CD4-positive, alpha-beta T cell (primary cell): ENCODE measurements at regions not wholly inside any gene's neighbourhood (a gene's known extent, or its start where the extent isn't known, plus 50 kb on each side); places are given as distances from the start of the nearest gene placed in this dataset.
A peak's percentile ranks its signal among the peaks of the same experiment; 100 is the strongest.

ENCODE experiments used
- ATAC-seq: fragments of 200-7000 bp; cut with Tn5 transposase; one replicate; pipeline ENCODE4 v1.10.0; 2022; ENCODE audit warnings: mild to moderate bottlenecking; ENCODE audit not compliant: poor library complexity
- CTCF ChIA-PET: fragments of 350-600 bp; sonication (Branson Sonifier 250); formaldehyde crosslinking; loops from one replicate; lab custom pipeline; 2021; ENCODE audit warnings: antibody characterized with exemption, inconsistent platforms; lab: Charles Lee
- POLR2A ChIA-PET: fragments of 350-600 bp; sonication (Branson Sonifier 250); formaldehyde crosslinking; loops from one replicate; lab custom pipeline; 2021; ENCODE audit warnings: antibody characterized with exemption, inconsistent platforms; lab: Charles Lee
- DNase-seq, 14 experiments: peaks; one replicate each; pipeline ENCODE4 v3.0.0-alpha.2; 2013 to 2020; ENCODE audit warnings: mixed read lengths in 2 of 14
- H3K27ac ChIP-seq, 2 donors: one replicate each; pipeline versions ENCODE4 v1.5.1 to v1.7.0; 2013; ENCODE audit warnings: low read length in 2 of 2, low read depth in 1 of 2, mild to moderate bottlenecking in 1 of 2
- H3K27me3 ChIP-seq, 2 experiments: 1 replicate in 1 of 2; 2 replicates in 1 of 2; pipeline versions ENCODE4 v1.6.1 to v1.7.0; 2013; ENCODE audit warnings: low read length in 2 of 2, control low read depth in 1 of 2, mild to moderate bottlenecking in 1 of 2, moderate library complexity in 1 of 2; ENCODE audit not compliant: insufficient read depth in 2 of 2, control insufficient read depth in 1 of 2
- H3K36me3 ChIP-seq: one replicate; pipeline ENCODE4 v1.6.1; 2013; ENCODE audit warnings: low read length, control low read depth; ENCODE audit not compliant: insufficient read depth
- H3K4me1 ChIP-seq: one replicate; pipeline ENCODE4 v1.6.1; 2013; ENCODE audit warnings: low read length, control low read depth; ENCODE audit not compliant: insufficient read depth
- H3K4me3 ChIP-seq: one replicate; pipeline ENCODE4 v1.5.1; 2013; ENCODE audit warnings: mild to moderate bottlenecking, low read length, moderate library complexity
- H3K9me3 ChIP-seq, 2 experiments: 1 replicate in 1 of 2; 2 replicates in 1 of 2; pipeline versions ENCODE4 v1.6.1 to v1.7.0; 2013; ENCODE audit warnings: low read length in 2 of 2, mild to moderate bottlenecking in 2 of 2, control low read depth in 1 of 2, moderate library complexity in 1 of 2; ENCODE audit not compliant: control insufficient read depth in 1 of 2, insufficient read depth in 1 of 2
- H3K27ac Mint-ChIP-seq: one replicate; pipeline ENCODE4 v1.8.0; 2020; ENCODE audit warnings: mixed read lengths
- H3K27me3 Mint-ChIP-seq: one replicate; pipeline ENCODE4 v1.8.0; 2021; ENCODE audit warnings: mixed read lengths
- H3K36me3 Mint-ChIP-seq: one replicate; pipeline ENCODE4 v1.8.0; 2021; ENCODE audit warnings: low read depth, mixed read lengths
- H3K4me1 Mint-ChIP-seq: one replicate; pipeline ENCODE4 v1.8.0; 2021; ENCODE audit warnings: low read depth, mixed read lengths
- H3K4me3 Mint-ChIP-seq: one replicate; pipeline ENCODE4 v1.8.0; 2020; ENCODE audit warnings: mild to moderate bottlenecking, mixed read lengths
- H3K9me3 Mint-ChIP-seq: one replicate; pipeline ENCODE4 v1.8.0; 2020; ENCODE audit warnings: mixed read lengths
- intact Hi-C, 2 experiments: fragments of 100-400 bp; cut with DNase I in 1 of 2; cut with micrococcal nuclease in 1 of 2; formaldehyde crosslinking; loops; one replicate each; pipeline versions ENCODE4 v1.15.1 to v1.9.0; 2023 to 2025; cut with DNase I, micrococcal nuclease
- TF ChIP-seq, protein P1 (sequence below): fragments of 200-600 bp; IDR thresholded peaks from one replicate; pipeline ENCODE4 v1.8.0; 2022; ENCODE audit warnings: antibody characterized with exemption, mild to moderate bottlenecking

DNA sequence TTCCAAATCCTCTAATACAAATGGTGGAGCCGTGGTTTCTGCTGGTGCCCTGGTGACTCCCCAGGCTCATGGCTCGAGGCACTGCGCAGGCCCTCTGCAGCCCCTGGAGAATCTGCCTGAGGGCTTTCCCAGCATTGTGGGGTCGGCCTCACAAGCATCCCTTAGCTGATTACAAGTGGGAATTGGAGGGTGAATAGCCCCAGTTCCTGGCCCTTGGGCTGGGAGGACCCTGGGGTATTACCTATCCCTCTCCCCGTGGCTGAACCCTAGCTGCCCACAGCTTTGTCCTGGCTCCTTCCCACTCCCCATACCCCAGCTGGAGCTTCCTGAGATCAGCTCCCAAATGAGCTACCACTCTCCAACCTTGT lies 212.2 kb upstream of the CST7 start:
- no peaks in the 10 kb centered on the region for H3K9me3 ChIP-seq
- POLR2A ChIA-PET: no interaction called here
- no peaks in the 10 kb centered on the region for H3K4me1 ChIP-seq
- no peak overlapping the region for H3K27ac Mint-ChIP-seq
- H3K4me1 Mint-ChIP-seq: peaks cover 23% of the 10 kb centered on the region
- no peaks in the 10 kb centered on the region for H3K36me3 Mint-ChIP-seq
- H3K4me3 ChIP-seq: no peak overlapping the region
- intact Hi-C loops: no loop called here
- H3K27me3 ChIP-seq: no peaks in the 10 kb centered on the region
- TF ChIP-seq, protein P1, sequence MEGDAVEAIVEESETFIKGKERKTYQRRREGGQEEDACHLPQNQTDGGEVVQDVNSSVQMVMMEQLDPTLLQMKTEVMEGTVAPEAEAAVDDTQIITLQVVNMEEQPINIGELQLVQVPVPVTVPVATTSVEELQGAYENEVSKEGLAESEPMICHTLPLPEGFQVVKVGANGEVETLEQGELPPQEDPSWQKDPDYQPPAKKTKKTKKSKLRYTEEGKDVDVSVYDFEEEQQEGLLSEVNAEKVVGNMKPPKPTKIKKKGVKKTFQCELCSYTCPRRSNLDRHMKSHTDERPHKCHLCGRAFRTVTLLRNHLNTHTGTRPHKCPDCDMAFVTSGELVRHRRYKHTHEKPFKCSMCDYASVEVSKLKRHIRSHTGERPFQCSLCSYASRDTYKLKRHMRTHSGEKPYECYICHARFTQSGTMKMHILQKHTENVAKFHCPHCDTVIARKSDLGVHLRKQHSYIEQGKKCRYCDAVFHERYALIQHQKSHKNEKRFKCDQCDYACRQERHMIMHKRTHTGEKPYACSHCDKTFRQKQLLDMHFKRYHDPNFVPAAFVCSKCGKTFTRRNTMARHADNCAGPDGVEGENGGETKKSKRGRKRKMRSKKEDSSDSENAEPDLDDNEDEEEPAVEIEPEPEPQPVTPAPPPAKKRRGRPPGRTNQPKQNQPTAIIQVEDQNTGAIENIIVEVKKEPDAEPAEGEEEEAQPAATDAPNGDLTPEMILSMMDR: no peak
- ATAC-seq (no peak), DNase-seq (no peak)
- no peaks in the 10 kb centered on the region for H3K27me3 Mint-ChIP-seq
- no peaks in the 10 kb centered on the region for H3K36me3 ChIP-seq
- CTCF ChIA-PET: no interaction called here
- no peak overlapping the region for H3K27ac ChIP-seq
- no peak overlapping the region for H3K4me3 Mint-ChIP-seq
- no peaks in the 10 kb centered on the region for H3K9me3 Mint-ChIP-seq

DNA sequence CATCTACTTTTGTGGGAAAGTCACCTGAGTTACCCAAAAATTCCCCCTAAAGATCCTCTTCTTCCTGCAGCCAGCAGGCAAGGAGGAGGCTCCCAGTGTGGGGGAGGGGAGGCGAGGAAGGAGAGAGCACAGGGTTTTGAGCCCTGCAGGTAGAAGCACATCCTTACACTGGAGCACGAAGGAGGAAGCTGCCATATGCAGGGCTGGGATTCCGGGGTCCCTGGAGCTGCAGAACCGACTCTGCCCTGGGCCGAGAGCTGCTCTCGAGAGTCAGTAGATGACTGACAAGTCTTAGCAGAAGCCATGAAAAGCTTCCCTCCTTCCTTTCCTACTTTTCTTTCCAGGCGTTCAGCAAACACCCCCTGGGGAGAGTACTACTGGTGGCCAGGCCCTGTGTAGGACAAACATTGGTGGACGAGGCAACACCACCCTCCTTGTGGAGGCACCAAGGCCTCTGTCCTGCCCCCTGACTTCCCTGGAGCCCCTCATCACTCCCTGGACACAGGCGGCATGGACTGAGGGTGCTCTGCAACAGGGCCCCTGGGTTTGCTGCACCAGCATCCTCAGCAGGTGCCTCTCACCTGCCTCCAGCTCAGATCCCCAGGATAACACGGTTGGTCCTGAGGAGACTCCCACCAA lies 211.7 kb upstream of the CST7 start:
- DNase-seq: no peak
- intact Hi-C loops: no loop called here
- Histone ChIP-seq H3K27ac (no peak overlapping the region), H3K9me3 (no peaks in the 10 kb centered on the region), H3K27me3 (no peaks in the 10 kb centered on the region), H3K4me3 (no peak overlapping the region), H3K36me3 (no peaks in the 10 kb centered on the region), H3K4me1 (no peaks in the 10 kb centered on the region)
- peaks cover 23% of the 10 kb centered on the region for H3K4me1 Mint-ChIP-seq
- POLR2A ChIA-PET: no interaction called here
- H3K36me3 Mint-ChIP-seq: no peaks in the 10 kb centered on the region
- ATAC-seq: no peak
- no peak overlapping the region for H3K4me3 Mint-ChIP-seq
- TF ChIP-seq, protein P1: no peak
- no peak overlapping the region for H3K27ac Mint-ChIP-seq
- CTCF ChIA-PET: no interaction called here
- H3K27me3 Mint-ChIP-seq: no peaks in the 10 kb centered on the region
- H3K9me3 Mint-ChIP-seq: no peaks in the 10 kb centered on the region

DNA sequence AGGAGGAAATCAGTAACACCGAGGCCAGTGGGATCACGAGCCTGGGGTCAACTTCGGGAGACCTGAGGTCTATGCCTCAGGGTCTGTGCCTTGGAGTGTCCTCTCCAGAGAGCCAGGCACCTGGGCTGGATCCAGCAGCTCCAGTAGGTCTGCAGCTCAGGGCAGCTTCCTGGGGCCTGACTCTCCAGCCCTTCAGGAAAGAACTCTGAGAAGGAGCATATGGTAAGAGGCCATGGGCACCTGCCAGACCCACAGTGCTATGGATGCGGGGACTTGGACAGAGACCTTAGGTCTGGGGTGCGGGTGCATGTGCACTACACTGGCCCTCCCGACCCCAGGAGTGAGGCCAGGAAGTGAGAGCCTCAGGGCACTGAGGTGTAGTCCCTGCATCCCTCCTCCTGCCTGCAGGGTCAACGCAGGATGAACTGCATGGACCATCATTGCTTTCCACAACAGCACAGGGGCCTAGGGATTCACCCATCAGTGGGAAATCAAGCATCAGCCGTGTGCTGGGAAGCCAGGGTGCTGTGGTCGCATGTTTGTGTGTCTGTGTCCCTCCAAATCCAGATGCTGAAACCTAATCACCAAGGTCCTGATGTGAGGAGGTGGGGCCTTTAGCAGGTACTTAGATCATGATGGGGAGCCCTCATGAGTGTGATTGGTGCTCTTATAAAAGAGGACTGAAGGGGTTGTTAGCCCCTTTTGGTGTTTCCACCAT lies 210.9 kb upstream of the CST7 start:
- Mint-ChIP-seq H3K9me3 (no peaks in the 10 kb centered on the region), H3K27me3 (no peaks in the 10 kb centered on the region), H3K36me3 (no peaks in the 10 kb centered on the region), H3K27ac (peak overlapping the region; percentile 60), H3K4me1 (peaks cover 23% of the 10 kb centered on the region), H3K4me3 (no peak overlapping the region)
- intact Hi-C loops: no loop called here
- no peak for DNase-seq
- Histone ChIP-seq H3K9me3 (no peaks in the 10 kb centered on the region), H3K4me1 (no peaks in the 10 kb centered on the region), H3K27me3 (no peaks in the 10 kb centered on the region), H3K4me3 (no peak overlapping the region), H3K27ac (no peak overlapping the region), H3K36me3 (no peaks in the 10 kb centered on the region)
- TF ChIP-seq, protein P1: no peak
- no peak for ATAC-seq
- CTCF ChIA-PET: no interaction called here
- POLR2A ChIA-PET: no interaction called here
